ENCODE measurements at regions not wholly inside any gene's neighbourhood (a gene's known extent, or its start where the extent isn't known, plus 50 kb on each side); places are given as distances from the start of the nearest gene placed in this dataset.

DNA sequence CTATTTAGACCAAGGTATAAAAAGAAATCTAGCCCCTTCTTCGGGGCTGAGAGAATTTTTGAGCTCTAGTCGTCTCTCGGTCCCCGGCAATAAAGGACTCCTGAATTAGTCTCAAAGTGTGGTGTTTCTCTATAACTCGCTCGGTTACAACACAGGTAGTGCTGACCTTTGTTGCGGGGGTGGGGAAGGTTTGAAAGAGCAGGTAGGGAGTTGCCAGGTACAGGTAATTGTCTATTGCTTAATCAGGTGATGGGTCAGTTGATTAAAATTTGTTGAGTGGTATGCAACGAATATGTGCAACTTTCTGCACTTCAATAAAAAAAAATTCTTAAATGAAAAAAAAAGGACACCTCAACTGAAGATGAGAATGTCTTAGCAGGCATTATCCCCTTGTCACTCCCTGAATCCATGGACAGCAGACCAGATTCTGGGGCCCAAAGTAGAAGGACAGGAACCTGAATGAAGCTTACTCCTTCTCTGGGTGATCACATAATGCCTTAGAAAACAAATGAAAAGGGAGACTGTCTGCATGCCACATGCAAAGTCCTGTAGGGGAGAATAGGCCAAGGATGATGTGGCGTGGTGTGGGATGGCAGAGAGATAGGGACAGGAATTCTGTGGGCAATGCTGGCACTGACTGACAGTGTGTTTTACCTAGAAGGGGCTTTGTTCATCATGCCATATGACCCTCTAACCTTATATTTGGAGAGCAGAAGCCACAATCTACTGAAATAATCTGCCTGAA, 157.6 kb upstream of the OLIG3 start:
- ATAC-seq (no peak), DNase-seq (ENCODE audit: low read depth, low spot score) (no peak)
- Histone ChIP-seq H3K27ac (ENCODE audit: low read length) (no peak overlapping the region), H3K4me3 (ENCODE audit: low read depth in 2 of 2, low read length in 2 of 2) (no peak overlapping the region), H3K4me1 (ENCODE audit: control insufficient read depth, insufficient read depth, low read length) (no peaks in the 10 kb centered on the region), H3K9me3 (ENCODE audit: control insufficient read depth, insufficient read depth, low read depth, low read length) (peaks cover 20% of the 10 kb centered on the region; the same call in 1 of the 2 replicates), H3K36me3 (ENCODE audit: control insufficient read depth, insufficient read depth, low read length) (no peaks in the 10 kb centered on the region), H3K27me3 (ENCODE audit: control insufficient read depth, insufficient read depth, low read length) (no peaks in the 10 kb centered on the region)
- ChIA-PET CTCF (no interaction called here), POLR2A (no interaction called here)
- in situ Hi-C loops (cut with HindIII; ENCODE audit: low pct_unique_long_range_greater_than_20kb, low sequenced_read_pairs), result no loop called here
- intact Hi-C loops (cut with micrococcal nuclease; ENCODE audit: unreplicated experiment), result no loop called here
- no peak for TF ChIP-seq POLR2AphosphoS5 (IDR thresholded peaks at IDR 0.05; ENCODE audit: low read depth, low read length)
- TF ChIP-seq TCF7L2 (IDR thresholded peaks at IDR 0.05; ENCODE audit: low read depth, low read length), result no peak
- TF ChIP-seq SIN3A (IDR thresholded peaks at IDR 0.05; ENCODE audit: borderline replicate concordance, insufficient read depth, low read depth, low read length), result no peak
- TF ChIP-seq, protein P1, sequence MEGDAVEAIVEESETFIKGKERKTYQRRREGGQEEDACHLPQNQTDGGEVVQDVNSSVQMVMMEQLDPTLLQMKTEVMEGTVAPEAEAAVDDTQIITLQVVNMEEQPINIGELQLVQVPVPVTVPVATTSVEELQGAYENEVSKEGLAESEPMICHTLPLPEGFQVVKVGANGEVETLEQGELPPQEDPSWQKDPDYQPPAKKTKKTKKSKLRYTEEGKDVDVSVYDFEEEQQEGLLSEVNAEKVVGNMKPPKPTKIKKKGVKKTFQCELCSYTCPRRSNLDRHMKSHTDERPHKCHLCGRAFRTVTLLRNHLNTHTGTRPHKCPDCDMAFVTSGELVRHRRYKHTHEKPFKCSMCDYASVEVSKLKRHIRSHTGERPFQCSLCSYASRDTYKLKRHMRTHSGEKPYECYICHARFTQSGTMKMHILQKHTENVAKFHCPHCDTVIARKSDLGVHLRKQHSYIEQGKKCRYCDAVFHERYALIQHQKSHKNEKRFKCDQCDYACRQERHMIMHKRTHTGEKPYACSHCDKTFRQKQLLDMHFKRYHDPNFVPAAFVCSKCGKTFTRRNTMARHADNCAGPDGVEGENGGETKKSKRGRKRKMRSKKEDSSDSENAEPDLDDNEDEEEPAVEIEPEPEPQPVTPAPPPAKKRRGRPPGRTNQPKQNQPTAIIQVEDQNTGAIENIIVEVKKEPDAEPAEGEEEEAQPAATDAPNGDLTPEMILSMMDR (IDR thresholded peaks at IDR 0.05), result no peak
- TF ChIP-seq, protein P2, sequence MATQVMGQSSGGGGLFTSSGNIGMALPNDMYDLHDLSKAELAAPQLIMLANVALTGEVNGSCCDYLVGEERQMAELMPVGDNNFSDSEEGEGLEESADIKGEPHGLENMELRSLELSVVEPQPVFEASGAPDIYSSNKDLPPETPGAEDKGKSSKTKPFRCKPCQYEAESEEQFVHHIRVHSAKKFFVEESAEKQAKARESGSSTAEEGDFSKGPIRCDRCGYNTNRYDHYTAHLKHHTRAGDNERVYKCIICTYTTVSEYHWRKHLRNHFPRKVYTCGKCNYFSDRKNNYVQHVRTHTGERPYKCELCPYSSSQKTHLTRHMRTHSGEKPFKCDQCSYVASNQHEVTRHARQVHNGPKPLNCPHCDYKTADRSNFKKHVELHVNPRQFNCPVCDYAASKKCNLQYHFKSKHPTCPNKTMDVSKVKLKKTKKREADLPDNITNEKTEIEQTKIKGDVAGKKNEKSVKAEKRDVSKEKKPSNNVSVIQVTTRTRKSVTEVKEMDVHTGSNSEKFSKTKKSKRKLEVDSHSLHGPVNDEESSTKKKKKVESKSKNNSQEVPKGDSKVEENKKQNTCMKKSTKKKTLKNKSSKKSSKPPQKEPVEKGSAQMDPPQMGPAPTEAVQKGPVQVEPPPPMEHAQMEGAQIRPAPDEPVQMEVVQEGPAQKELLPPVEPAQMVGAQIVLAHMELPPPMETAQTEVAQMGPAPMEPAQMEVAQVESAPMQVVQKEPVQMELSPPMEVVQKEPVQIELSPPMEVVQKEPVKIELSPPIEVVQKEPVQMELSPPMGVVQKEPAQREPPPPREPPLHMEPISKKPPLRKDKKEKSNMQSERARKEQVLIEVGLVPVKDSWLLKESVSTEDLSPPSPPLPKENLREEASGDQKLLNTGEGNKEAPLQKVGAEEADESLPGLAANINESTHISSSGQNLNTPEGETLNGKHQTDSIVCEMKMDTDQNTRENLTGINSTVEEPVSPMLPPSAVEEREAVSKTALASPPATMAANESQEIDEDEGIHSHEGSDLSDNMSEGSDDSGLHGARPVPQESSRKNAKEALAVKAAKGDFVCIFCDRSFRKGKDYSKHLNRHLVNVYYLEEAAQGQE (IDR thresholded peaks at IDR 0.05; ENCODE audit: insufficient read depth in 1 of 2, low read depth in 2 of 2, low read length in 1 of 2), result no peak
- BruUV-seq (replicated peaks), result no TSS peak

DNA sequence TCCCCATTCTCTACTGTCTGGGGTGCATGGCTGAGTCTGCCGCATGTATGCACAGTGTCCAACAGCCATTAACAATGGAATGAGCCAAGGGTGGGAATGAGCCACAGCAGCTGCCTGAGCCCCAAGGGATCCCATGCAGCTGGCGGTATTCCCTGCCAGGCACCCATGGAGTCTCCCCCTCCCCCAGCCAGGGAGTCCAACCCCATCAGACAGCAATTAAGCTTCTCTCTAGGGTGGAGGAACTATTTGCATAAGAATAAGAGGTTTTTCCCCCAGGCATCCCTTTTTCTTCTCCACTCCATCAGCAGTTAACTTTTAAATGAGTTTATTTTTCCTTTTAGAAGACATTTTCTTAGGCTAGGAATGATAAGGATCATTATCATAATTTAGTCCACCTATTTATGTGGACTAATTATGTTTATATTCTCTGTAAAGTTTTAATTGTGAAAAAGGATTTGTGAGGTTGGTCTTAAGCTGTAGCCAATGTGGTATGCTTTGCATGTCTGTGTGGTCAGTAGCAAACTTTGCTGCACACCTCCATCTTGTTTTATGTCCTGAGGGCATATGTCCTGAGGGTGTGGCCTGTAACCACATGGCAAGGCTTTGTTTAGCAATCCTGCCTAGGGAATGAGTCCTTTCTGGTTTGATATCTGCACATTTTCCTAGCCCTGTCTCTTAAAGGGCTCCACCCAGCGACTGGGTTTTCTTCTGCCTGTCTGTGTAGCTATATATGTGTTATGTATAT, 158.9 kb upstream of the OLIG3 start:
- Histone ChIP-seq H3K27me3 (ENCODE audit: control insufficient read depth, insufficient read depth, low read length) (no peaks in the 10 kb centered on the region), H3K4me1 (ENCODE audit: control insufficient read depth, insufficient read depth, low read length) (no peaks in the 10 kb centered on the region), H3K36me3 (ENCODE audit: control insufficient read depth, insufficient read depth, low read length) (no peaks in the 10 kb centered on the region), H3K9me3 (ENCODE audit: control insufficient read depth, insufficient read depth, low read depth, low read length) (peaks cover 20% of the 10 kb centered on the region; the same call in 1 of the 2 replicates), H3K4me3 (ENCODE audit: low read depth in 2 of 2, low read length in 2 of 2) (no peak overlapping the region), H3K27ac (ENCODE audit: low read length) (no peak overlapping the region)
- POLR2A ChIA-PET, result no interaction called here
- TF ChIP-seq TCF7L2 (IDR thresholded peaks at IDR 0.05; ENCODE audit: low read depth, low read length), result no peak
- TF ChIP-seq POLR2AphosphoS5 (IDR thresholded peaks at IDR 0.05; ENCODE audit: low read depth, low read length), result no peak
- TF ChIP-seq, protein P2 (IDR thresholded peaks at IDR 0.05; ENCODE audit: insufficient read depth in 1 of 2, low read depth in 2 of 2, low read length in 1 of 2), result no peak
- TF ChIP-seq, protein P1 (IDR thresholded peaks at IDR 0.05), result no peak
- TF ChIP-seq SIN3A (IDR thresholded peaks at IDR 0.05; ENCODE audit: borderline replicate concordance, insufficient read depth, low read depth, low read length), result no peak
- CTCF ChIA-PET, result interaction anchor here (0.7 kb wide), 1 partner anchor 292 kb away, joined by 3 read pairs; no protein-coding TSS in a partner anchor
- intact Hi-C loops (cut with micrococcal nuclease; ENCODE audit: unreplicated experiment), result no loop called here
- DNase-seq (ENCODE audit: low read depth, low spot score) (no peak), ATAC-seq (no peak)
- in situ Hi-C loops (cut with HindIII; ENCODE audit: low pct_unique_long_range_greater_than_20kb, low sequenced_read_pairs), result no loop called here
- no TSS peak for BruUV-seq (replicated peaks)

Data from Panc1 (cell line).